ENCODE measurements at regions not wholly inside any gene's neighbourhood (a gene's known extent, or its start where the extent isn't known, plus 50 kb on each side); places are given as distances from the start of the nearest gene placed in this dataset.

GRCh38 chr2:120797421-120798221, 62.0 kb downstream of the GLI2 start:
- TF ChIP-seq POLR2A (IDR thresholded peaks at IDR 0.05): no peak
- TF ChIP-seq, protein P1, sequence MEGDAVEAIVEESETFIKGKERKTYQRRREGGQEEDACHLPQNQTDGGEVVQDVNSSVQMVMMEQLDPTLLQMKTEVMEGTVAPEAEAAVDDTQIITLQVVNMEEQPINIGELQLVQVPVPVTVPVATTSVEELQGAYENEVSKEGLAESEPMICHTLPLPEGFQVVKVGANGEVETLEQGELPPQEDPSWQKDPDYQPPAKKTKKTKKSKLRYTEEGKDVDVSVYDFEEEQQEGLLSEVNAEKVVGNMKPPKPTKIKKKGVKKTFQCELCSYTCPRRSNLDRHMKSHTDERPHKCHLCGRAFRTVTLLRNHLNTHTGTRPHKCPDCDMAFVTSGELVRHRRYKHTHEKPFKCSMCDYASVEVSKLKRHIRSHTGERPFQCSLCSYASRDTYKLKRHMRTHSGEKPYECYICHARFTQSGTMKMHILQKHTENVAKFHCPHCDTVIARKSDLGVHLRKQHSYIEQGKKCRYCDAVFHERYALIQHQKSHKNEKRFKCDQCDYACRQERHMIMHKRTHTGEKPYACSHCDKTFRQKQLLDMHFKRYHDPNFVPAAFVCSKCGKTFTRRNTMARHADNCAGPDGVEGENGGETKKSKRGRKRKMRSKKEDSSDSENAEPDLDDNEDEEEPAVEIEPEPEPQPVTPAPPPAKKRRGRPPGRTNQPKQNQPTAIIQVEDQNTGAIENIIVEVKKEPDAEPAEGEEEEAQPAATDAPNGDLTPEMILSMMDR (IDR thresholded peaks at IDR 0.05): no peak
